ENCODE measurements at regions not wholly inside any gene's neighbourhood (a gene's known extent, or its start where the extent isn't known, plus 50 kb on each side); places are given as distances from the start of the nearest gene placed in this dataset.

GRCh38 chr9:87073692-87074091 is 126.4 kb upstream of the GAS1 start:
- TF ChIP-seq POLR2A (IDR thresholded peaks at IDR 0.05), result no peak
- TF ChIP-seq CTCF (IDR thresholded peaks at IDR 0.05), result no peak

Measured in testis (tissue), 2 donors.